Osteoblast (primary cell): ENCODE measurements at regions not wholly inside any gene's neighbourhood (a gene's known extent, or its start where the extent isn't known, plus 50 kb on each side); places are given as distances from the start of the nearest gene placed in this dataset.

Source experiments
- DNase-seq: peaks from one replicate; pipeline ENCODE4 v3.0.0; 2011; ENCODE audit warnings: low spot score, mixed read lengths; ENCODE audit not compliant: insufficient read length; ENCODE audit errors: missing footprints
- H2AFZ ChIP-seq: 2 replicates; pipeline ENCODE4 v1.6.0; 2011; ENCODE audit warnings: mild to moderate bottlenecking, low read length
- H3K27ac ChIP-seq: 2 replicates; pipeline ENCODE4 v1.5.1; 2011; ENCODE audit warnings: mild to moderate bottlenecking, low read depth, low read length, moderate library complexity
- H3K27me3 ChIP-seq: 2 replicates; pipeline ENCODE4 v1.6.0; 2012; ENCODE audit warnings: mild to moderate bottlenecking, control low read depth, inconsistent platforms, low read length, moderate library complexity; ENCODE audit not compliant: insufficient read depth
- H3K36me3 ChIP-seq: 2 replicates; pipeline ENCODE4 v1.5.1; 2011; ENCODE audit warnings: mild to moderate bottlenecking, low read length, control low read depth, moderate library complexity; ENCODE audit not compliant: insufficient read depth
- H3K4me1 ChIP-seq: 2 replicates; pipeline ENCODE4 v1.5.1; 2011; ENCODE audit warnings: mild to moderate bottlenecking, low read length, control low read depth, moderate library complexity; ENCODE audit not compliant: insufficient read depth
- H3K4me2 ChIP-seq: 2 replicates; pipeline ENCODE4 v1.6.0; 2011; ENCODE audit warnings: mild to moderate bottlenecking, low read length; ENCODE audit not compliant: insufficient read depth
- H3K4me3 ChIP-seq: fragments of 200-600 bp; sonication (generic); 3 replicates; pipeline ENCODE4 v1.5.1; 2012; ENCODE audit warnings: mild to moderate bottlenecking, low read length, inconsistent platforms; ENCODE audit not compliant: insufficient read depth
- H3K79me2 ChIP-seq: 2 replicates; pipeline ENCODE4 v1.6.0; 2012; ENCODE audit warnings: mild to moderate bottlenecking, low read length, control low read depth, inconsistent platforms; ENCODE audit not compliant: insufficient read depth
- H3K9me3 ChIP-seq: 2 replicates; pipeline ENCODE4 v1.5.1; 2011; ENCODE audit warnings: low read depth, low read length, control low read depth
- H4K20me1 ChIP-seq: 2 replicates; pipeline ENCODE4 v1.6.0; 2012; ENCODE audit warnings: mild to moderate bottlenecking, low read length, control low read depth; ENCODE audit not compliant: insufficient read depth
- TF ChIP-seq, protein P1 (sequence below): IDR thresholded peaks from 2 replicates; pipeline ENCODE4 v1.5.1; 2011; ENCODE audit warnings: mild to moderate bottlenecking, low read depth, low read length, moderate library complexity; ENCODE audit errors: extremely low read depth

DNA sequence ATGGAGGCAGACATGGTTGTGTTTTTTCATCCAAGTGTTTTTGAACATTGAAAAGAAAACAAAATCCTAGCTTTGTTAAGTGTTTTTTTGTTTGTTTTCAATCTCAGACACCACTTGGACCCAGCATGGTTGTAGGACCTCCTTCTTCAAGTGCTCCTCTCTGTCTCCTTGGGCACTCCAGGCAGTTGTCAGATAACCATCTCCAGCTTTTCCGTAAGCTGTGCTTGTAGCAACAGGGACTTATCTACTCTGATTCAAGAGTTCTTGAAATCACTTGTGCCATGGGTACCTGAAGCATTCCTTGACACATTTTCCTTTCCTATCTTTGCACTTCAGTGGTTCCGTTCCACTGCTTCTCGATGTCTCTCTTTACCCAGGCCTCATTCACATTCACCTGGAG, 334.9 kb upstream of the DDX53 start:
- H3K27me3 ChIP-seq, result no peaks in the 10 kb centered on the region
- DNase-seq, result no peak

DNA sequence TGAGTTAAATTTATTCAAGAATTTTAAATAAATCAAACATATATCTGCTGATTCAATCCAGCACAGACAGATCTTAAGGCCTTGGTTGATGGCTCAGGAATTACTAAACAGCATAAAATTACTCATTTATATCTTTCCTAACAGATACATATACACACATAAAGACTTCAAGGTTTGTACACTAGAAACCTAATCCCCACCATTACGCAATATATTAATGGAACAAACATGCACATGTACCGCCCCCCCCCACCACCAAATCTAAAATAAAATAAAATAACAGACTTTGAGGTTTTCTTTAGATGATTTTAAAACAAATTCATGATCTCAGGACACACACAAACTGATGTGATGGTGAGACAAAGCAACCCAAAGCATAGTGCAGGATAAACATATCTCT, 333.9 kb upstream of the DDX53 start:
- H4K20me1 ChIP-seq, result no peaks in the 10 kb centered on the region
- no peak for DNase-seq

More for the DNA sequence above, 334.9 kb upstream of the DDX53 start:
- Histone ChIP-seq H3K27ac (no peak overlapping the region), H4K20me1 (no peaks in the 10 kb centered on the region), H3K4me1 (no peaks in the 10 kb centered on the region), H3K79me2 (no peaks in the 10 kb centered on the region), H3K4me3 (no peak overlapping the region), H3K36me3 (no peaks in the 10 kb centered on the region), H3K9me3 (no peaks in the 10 kb centered on the region), H3K4me2 (no peak overlapping the region), H2AFZ (no peak overlapping the region)
- TF ChIP-seq, protein P1, sequence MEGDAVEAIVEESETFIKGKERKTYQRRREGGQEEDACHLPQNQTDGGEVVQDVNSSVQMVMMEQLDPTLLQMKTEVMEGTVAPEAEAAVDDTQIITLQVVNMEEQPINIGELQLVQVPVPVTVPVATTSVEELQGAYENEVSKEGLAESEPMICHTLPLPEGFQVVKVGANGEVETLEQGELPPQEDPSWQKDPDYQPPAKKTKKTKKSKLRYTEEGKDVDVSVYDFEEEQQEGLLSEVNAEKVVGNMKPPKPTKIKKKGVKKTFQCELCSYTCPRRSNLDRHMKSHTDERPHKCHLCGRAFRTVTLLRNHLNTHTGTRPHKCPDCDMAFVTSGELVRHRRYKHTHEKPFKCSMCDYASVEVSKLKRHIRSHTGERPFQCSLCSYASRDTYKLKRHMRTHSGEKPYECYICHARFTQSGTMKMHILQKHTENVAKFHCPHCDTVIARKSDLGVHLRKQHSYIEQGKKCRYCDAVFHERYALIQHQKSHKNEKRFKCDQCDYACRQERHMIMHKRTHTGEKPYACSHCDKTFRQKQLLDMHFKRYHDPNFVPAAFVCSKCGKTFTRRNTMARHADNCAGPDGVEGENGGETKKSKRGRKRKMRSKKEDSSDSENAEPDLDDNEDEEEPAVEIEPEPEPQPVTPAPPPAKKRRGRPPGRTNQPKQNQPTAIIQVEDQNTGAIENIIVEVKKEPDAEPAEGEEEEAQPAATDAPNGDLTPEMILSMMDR, result no peak

DNA sequence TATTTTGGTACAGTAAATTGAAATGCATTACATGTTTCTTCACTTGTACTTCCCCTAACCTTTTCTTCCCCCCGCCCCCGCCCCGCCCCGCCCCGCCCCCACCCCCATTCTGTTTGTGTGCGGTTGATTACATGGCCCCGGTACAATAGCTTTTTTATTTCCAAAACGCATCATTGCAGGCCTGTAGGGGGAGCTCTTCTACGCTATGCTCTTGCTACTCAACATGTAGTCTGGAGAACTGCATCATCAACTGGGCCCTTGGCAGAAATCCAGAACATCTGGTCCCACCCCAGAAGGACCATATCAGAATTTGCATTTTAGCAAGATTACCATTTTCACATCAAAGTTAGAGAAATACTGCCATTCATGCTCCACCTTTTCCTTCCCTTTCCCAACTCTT, 333.3 kb upstream of the DDX53 start:
- Histone ChIP-seq H3K4me2 (no peak overlapping the region), H3K27ac (no peak overlapping the region), H3K79me2 (no peaks in the 10 kb centered on the region), H3K36me3 (no peaks in the 10 kb centered on the region), H4K20me1 (no peaks in the 10 kb centered on the region), H3K4me1 (no peaks in the 10 kb centered on the region), H2AFZ (no peak overlapping the region), H3K4me3 (no peak overlapping the region), H3K9me3 (no peaks in the 10 kb centered on the region), H3K27me3 (no peaks in the 10 kb centered on the region)
- TF ChIP-seq, protein P1, result peak; percentile 19
- peak; percentile 29 for DNase-seq

More for the DNA sequence above, 333.9 kb upstream of the DDX53 start:
- Histone ChIP-seq H3K4me2 (no peak overlapping the region), H3K4me1 (no peaks in the 10 kb centered on the region), H3K27ac (no peak overlapping the region), H3K79me2 (no peaks in the 10 kb centered on the region), H3K27me3 (no peaks in the 10 kb centered on the region), H2AFZ (no peak overlapping the region), H3K36me3 (no peaks in the 10 kb centered on the region), H3K4me3 (no peak overlapping the region), H3K9me3 (no peaks in the 10 kb centered on the region)
- TF ChIP-seq, protein P1, result no peak

DNA sequence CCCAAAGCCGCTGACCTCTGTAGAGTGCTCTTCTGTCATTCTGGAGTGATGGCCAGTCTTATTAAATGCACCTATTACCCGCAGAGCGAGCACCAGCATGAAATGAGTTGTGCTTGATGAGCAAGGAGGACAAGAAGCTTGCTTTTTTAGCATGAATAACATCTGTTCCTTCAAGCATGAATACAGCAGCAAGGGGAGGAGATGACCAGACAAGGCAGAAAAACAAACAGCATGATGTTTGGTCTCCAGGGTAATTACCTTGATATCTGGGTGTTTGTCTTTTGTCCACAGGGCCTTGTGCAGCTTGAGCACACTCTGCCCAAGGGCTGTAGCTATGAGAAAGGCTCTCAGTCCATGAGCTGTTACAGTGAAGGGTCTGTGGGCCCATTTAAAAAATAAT, 324.8 kb upstream of the DDX53 start:
- no peak overlapping the region for H3K4me3 ChIP-seq

More for the DNA sequence above, 324.8 kb upstream of the DDX53 start:
- Histone ChIP-seq H3K36me3 (no peaks in the 10 kb centered on the region), H3K27me3 (no peaks in the 10 kb centered on the region), H3K9me3 (no peaks in the 10 kb centered on the region), H4K20me1 (no peaks in the 10 kb centered on the region), H3K4me2 (no peak overlapping the region), H3K27ac (no peak overlapping the region), H3K4me1 (no peaks in the 10 kb centered on the region), H3K79me2 (no peaks in the 10 kb centered on the region), H2AFZ (no peak overlapping the region)
- TF ChIP-seq, protein P1, result no peak
- no peak for DNase-seq
